Kidney (tissue), 13 donors: ENCODE measurements at regions not wholly inside any gene's neighbourhood (a gene's known extent, or its start where the extent isn't known, plus 50 kb on each side); places are given as distances from the start of the nearest gene placed in this dataset.

Experiments used
- DNase-seq, 5 donors: peaks; one replicate each; pipeline ENCODE4 v3.0.0-alpha.2; 2013 to 2020
- FAIRE-seq: peaks from 2 replicates; lab custom pipeline; 2012; peaks lifted over from hg19 to GRCh38; lab: Jason Lieb, UNC
- H3K27ac ChIP-seq, 2 donors: one replicate each; pipeline ENCODE4 v1.7.0; 2013; ENCODE audit warnings: low read depth in 2 of 2, low read length in 2 of 2, inconsistent platforms in 1 of 2
- H3K27me3 ChIP-seq: one replicate; pipeline ENCODE4 v1.7.1; 2013; ENCODE audit warnings: low read length, inconsistent platforms; ENCODE audit not compliant: control insufficient read depth, insufficient read depth
- H3K36me3 ChIP-seq, 3 donors: one replicate each; pipeline versions ENCODE4 v1.7.0 to v1.7.1; 2013; ENCODE audit warnings: low read length in 3 of 3, control low read depth in 1 of 3, inconsistent platforms in 1 of 3; ENCODE audit not compliant: insufficient read depth in 3 of 3, control insufficient read depth in 2 of 3
- H3K4me1 ChIP-seq, 3 donors: one replicate each; pipeline versions ENCODE4 v1.7.0 to v1.7.1; 2013; ENCODE audit warnings: low read length in 3 of 3, inconsistent platforms in 1 of 3, low read depth in 1 of 3; ENCODE audit not compliant: control insufficient read depth in 2 of 3, insufficient read depth in 2 of 3
- H3K4me3 ChIP-seq, 3 donors: one replicate each; pipeline versions ENCODE4 v1.7.0 to v1.8.1; 2013; ENCODE audit warnings: low read length in 3 of 3, control low read depth in 1 of 3, inconsistent platforms in 1 of 3
- H3K9ac ChIP-seq, 3 donors: one replicate each; pipeline versions ENCODE4 v1.7.0 to v1.7.1; 2013; ENCODE audit warnings: low read length in 3 of 3, control low read depth in 1 of 3, inconsistent platforms in 1 of 3
- H3K9me3 ChIP-seq, 3 donors: one replicate each; pipeline versions ENCODE4 v1.7.0 to v1.7.1; 2013; ENCODE audit warnings: low read length in 3 of 3, control low read depth in 1 of 3, inconsistent platforms in 1 of 3; ENCODE audit not compliant: control insufficient read depth in 2 of 3, insufficient read depth in 1 of 3
- intact Hi-C: fragments of 100-400 bp; cut with DNase I; formaldehyde crosslinking; loops from one replicate; pipeline ENCODE4 v1.11.1; 2022
- TF ChIP-seq, protein P1 (sequence below): IDR thresholded peaks from 3 replicates; pipeline ENCODE4 v1.5.1; 2012; ENCODE audit warnings: mild to moderate bottlenecking, moderate library complexity, borderline replicate concordance; ENCODE audit not compliant: insufficient read depth; ENCODE audit errors: extremely low read depth
- donor health status: control.
- donor health status: control.
- donor health status: control.
- donor health status: control.
- donor health status: control.
- donor health status: DM: yes; HTN: yes; CAD: no.
- donor health status: Normal renal cell carcinoma (clear cell type).

- TF ChIP-seq, protein P1, sequence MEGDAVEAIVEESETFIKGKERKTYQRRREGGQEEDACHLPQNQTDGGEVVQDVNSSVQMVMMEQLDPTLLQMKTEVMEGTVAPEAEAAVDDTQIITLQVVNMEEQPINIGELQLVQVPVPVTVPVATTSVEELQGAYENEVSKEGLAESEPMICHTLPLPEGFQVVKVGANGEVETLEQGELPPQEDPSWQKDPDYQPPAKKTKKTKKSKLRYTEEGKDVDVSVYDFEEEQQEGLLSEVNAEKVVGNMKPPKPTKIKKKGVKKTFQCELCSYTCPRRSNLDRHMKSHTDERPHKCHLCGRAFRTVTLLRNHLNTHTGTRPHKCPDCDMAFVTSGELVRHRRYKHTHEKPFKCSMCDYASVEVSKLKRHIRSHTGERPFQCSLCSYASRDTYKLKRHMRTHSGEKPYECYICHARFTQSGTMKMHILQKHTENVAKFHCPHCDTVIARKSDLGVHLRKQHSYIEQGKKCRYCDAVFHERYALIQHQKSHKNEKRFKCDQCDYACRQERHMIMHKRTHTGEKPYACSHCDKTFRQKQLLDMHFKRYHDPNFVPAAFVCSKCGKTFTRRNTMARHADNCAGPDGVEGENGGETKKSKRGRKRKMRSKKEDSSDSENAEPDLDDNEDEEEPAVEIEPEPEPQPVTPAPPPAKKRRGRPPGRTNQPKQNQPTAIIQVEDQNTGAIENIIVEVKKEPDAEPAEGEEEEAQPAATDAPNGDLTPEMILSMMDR: no peak
- Histone ChIP-seq H3K27me3 (no peaks in the 10 kb centered on the region), H3K4me3 (no peak overlapping the region), H3K36me3 (no peaks in the 10 kb centered on the region), H3K9ac (no peak overlapping the region), H3K9me3 (no peaks in the 10 kb centered on the region), H3K4me1 (no peaks in the 10 kb centered on the region), H3K27ac (no peak overlapping the region)
- no peak for FAIRE-seq
- DNase-seq: no peak
- intact Hi-C loops: no loop called here
Observed at GRCh38 chr2:228841475-228841874, 429.6 kb downstream of the PID1 start.

DNA sequence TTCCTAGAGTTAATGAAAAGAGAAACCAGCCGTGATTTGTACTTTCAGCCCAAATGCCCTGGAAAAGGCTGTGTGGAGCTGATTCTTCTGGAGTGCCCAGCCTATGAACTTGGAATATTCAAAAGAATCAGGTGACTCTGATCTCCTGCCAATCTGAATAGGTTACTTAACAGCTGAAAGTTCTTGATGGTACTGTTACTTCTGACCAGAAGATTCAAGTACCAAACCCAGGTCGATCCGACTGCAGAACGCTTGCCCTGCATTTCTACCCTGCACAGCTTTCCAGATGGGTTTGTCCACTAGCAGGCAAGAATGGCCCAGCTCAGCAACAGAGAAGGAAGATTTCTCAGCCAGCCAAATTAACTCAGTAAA, 430.4 kb downstream of the PID1 start:
- TF ChIP-seq, protein P1: no peak

GRCh38 chr2:228840113-228840742, 430.9 kb downstream of the PID1 start:
- FAIRE-seq (no peak), DNase-seq (no peak)
- H3K27ac ChIP-seq: no peak overlapping the region
- H3K27me3 ChIP-seq: no peaks in the 10 kb centered on the region
- intact Hi-C loops: no loop called here
- no peaks in the 10 kb centered on the region for H3K9me3 ChIP-seq
- no peaks in the 10 kb centered on the region for H3K36me3 ChIP-seq
- H3K9ac ChIP-seq: no peak overlapping the region
- TF ChIP-seq, protein P1: no peak
- H3K4me1 ChIP-seq: no peaks in the 10 kb centered on the region
- no peak overlapping the region for H3K4me3 ChIP-seq

More for the DNA sequence above, 430.4 kb downstream of the PID1 start:
- H3K9ac ChIP-seq: no peak overlapping the region
- no peak overlapping the region for H3K4me3 ChIP-seq
- H3K9me3 ChIP-seq: no peaks in the 10 kb centered on the region
- no peak for DNase-seq
- no peaks in the 10 kb centered on the region for H3K36me3 ChIP-seq
- no peaks in the 10 kb centered on the region for H3K27me3 ChIP-seq
- intact Hi-C loops: no loop called here
- no peak for FAIRE-seq
- no peaks in the 10 kb centered on the region for H3K4me1 ChIP-seq
- H3K27ac ChIP-seq: no peak overlapping the region

DNA sequence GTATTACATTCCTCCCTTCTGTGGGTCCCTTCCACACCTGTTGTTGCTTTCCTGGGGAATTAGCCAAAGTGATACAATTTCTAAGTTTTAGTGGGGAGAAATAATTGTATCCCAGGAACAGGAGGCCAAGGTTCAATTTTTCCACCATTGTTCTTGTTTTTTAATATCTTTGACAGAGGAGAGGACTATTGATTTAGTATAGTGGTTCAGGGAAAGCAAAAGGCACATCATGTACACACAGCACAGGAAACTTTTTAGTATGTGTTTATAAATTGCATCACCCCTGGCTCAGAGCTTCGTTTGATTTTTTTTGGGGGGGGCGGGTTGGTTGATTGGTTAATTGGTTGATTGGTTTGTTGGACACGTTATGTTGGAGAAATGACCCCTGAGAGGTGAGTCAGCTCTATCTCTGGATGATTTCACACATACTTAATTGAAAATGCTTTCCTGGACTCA, 431.6 kb downstream of the PID1 start:
- Histone ChIP-seq H3K9me3 (no peaks in the 10 kb centered on the region), H3K4me3 (no peak overlapping the region), H3K36me3 (no peaks in the 10 kb centered on the region), H3K4me1 (no peaks in the 10 kb centered on the region), H3K27ac (no peak overlapping the region), H3K27me3 (no peaks in the 10 kb centered on the region), H3K9ac (no peak overlapping the region)
- TF ChIP-seq, protein P1: no peak
- intact Hi-C loops: no loop called here
- FAIRE-seq (no peak), DNase-seq (no peak)
